ENCODE measurements at regions not wholly inside any gene's neighbourhood (a gene's known extent, or its start where the extent isn't known, plus 50 kb on each side); places are given as distances from the start of the nearest gene placed in this dataset.

GRCh38 chr15:46229263-46229662 lies 594.4 kb downstream of the SQOR start:
- H3K9me2 ChIP-seq (replicated peaks; ENCODE audit: control insufficient read depth, low read length) = no peaks in the 10 kb centered on the region
- H3K4me3 ChIP-seq (ENCODE audit: low read length) = no peak overlapping the region
- H3F3A ChIP-seq (ENCODE audit: control insufficient read depth, insufficient read depth) = no peaks in the 10 kb centered on the region
- H3K79me2 ChIP-seq (ENCODE audit: control insufficient read depth, low read length) = no peaks in the 10 kb centered on the region
- no peaks in the 10 kb centered on the region for H3K9me3 ChIP-seq (ENCODE audit: control insufficient read depth, insufficient read depth, low read length)
- H4K20me1 ChIP-seq (ENCODE audit: control insufficient read depth, insufficient read depth, low read depth, low read length) = no peaks in the 10 kb centered on the region
- TF ChIP-seq CTCF (IDR thresholded peaks at IDR 0.05; ENCODE audit: low read depth, low read length, poor library complexity, severe bottlenecking) = no peak
- no peak for TF ChIP-seq EZH2phosphoT487 (IDR thresholded peaks at IDR 0.05; ENCODE audit: borderline replicate concordance, low read length)
- H3K36me3 ChIP-seq (ENCODE audit: control insufficient read depth, low read length) = no peaks in the 10 kb centered on the region
- H3K4me2 ChIP-seq (ENCODE audit: low read length) = no peak overlapping the region
- no peaks in the 10 kb centered on the region for H3K4me1 ChIP-seq (ENCODE audit: control insufficient read depth, low read length)
- 0 out of 2 replicates have a peak, but pooled peaks cover 3% of the 10 kb centered on the region for H3K27me3 ChIP-seq (ENCODE audit: control insufficient read depth, low read length)
- H3K27ac ChIP-seq (ENCODE audit: low read depth, low read length) = no peak overlapping the region

- Histone ChIP-seq H3K4me3 (ENCODE audit: low read length) (no peak overlapping the region), H3K36me3 (ENCODE audit: control insufficient read depth, low read length) (no peaks in the 10 kb centered on the region), H3F3A (ENCODE audit: control insufficient read depth, insufficient read depth) (no peaks in the 10 kb centered on the region), H3K4me1 (ENCODE audit: control insufficient read depth, low read length) (no peaks in the 10 kb centered on the region), H3K9me2 (replicated peaks; ENCODE audit: control insufficient read depth, low read length) (no peaks in the 10 kb centered on the region), H3K27me3 (ENCODE audit: control insufficient read depth, low read length) (0 out of 2 replicates have a peak, but pooled peaks cover 3% of the 10 kb centered on the region), H4K20me1 (ENCODE audit: control insufficient read depth, insufficient read depth, low read depth, low read length) (no peaks in the 10 kb centered on the region), H3K4me2 (ENCODE audit: low read length) (no peak overlapping the region), H3K79me2 (ENCODE audit: control insufficient read depth, low read length) (no peaks in the 10 kb centered on the region), H3K9me3 (ENCODE audit: control insufficient read depth, insufficient read depth, low read length) (no peaks in the 10 kb centered on the region), H3K27ac (ENCODE audit: low read depth, low read length) (no peak overlapping the region)
- TF ChIP-seq CTCF (IDR thresholded peaks at IDR 0.05; ENCODE audit: low read depth, low read length, poor library complexity, severe bottlenecking) (no peak), EZH2phosphoT487 (IDR thresholded peaks at IDR 0.05; ENCODE audit: borderline replicate concordance, low read length) (no peak)
These were observed 597.0 kb downstream of the SQOR start for GRCh38 chr15:46231786-46232185.

- Histone ChIP-seq H3K36me3 (ENCODE audit: control insufficient read depth, low read length) (no peaks in the 10 kb centered on the region), H3K27ac (ENCODE audit: low read depth, low read length) (no peak overlapping the region)
- TF ChIP-seq CTCF (IDR thresholded peaks at IDR 0.05; ENCODE audit: low read depth, low read length, poor library complexity, severe bottlenecking) = no peak
- no peak for TF ChIP-seq EZH2phosphoT487 (IDR thresholded peaks at IDR 0.05; ENCODE audit: borderline replicate concordance, low read length)
These were observed 597.6 kb downstream of the SQOR start for GRCh38 chr15:46232471-46232870.

More at GRCh38 chr15:46232471-46232870, 597.6 kb downstream of the SQOR start:
- Histone ChIP-seq H3K27me3 (ENCODE audit: control insufficient read depth, low read length) (0 out of 2 replicates have a peak, but pooled peaks cover 3% of the 10 kb centered on the region), H3K4me2 (ENCODE audit: low read length) (no peak overlapping the region), H3F3A (ENCODE audit: control insufficient read depth, insufficient read depth) (no peaks in the 10 kb centered on the region), H3K4me1 (ENCODE audit: control insufficient read depth, low read length) (no peaks in the 10 kb centered on the region), H3K4me3 (ENCODE audit: low read length) (no peak overlapping the region), H3K9me2 (replicated peaks; ENCODE audit: control insufficient read depth, low read length) (no peaks in the 10 kb centered on the region), H3K79me2 (ENCODE audit: control insufficient read depth, low read length) (no peaks in the 10 kb centered on the region), H4K20me1 (ENCODE audit: control insufficient read depth, insufficient read depth, low read depth, low read length) (no peaks in the 10 kb centered on the region), H3K9me3 (ENCODE audit: control insufficient read depth, insufficient read depth, low read length) (no peaks in the 10 kb centered on the region)
